Psoas muscle (tissue), 7 donors: ENCODE measurements at regions not wholly inside any gene's neighbourhood (a gene's known extent, or its start where the extent isn't known, plus 50 kb on each side); places are given as distances from the start of the nearest gene placed in this dataset.

Experiments
- ATAC-seq, 4 donors: fragments of 200-7000 bp; cut with Tn5 transposase; one replicate each; pipeline ENCODE4 v1.9.1; 2020; ENCODE audit warnings: moderate library complexity in 3 of 4, mild to moderate bottlenecking in 2 of 4
- DNase-seq, 2 donors: peaks; one replicate each; pipeline ENCODE4 v3.0.0-alpha.2; 2020
- H3K27ac ChIP-seq: fragments of 200-600 bp; one replicate; pipeline ENCODE4 v1.8.0; 2022
- H3K27me3 ChIP-seq, 3 donors: fragments of 200-600 bp in 1 of 3; one replicate each; pipeline versions ENCODE4 v1.6.1 to v1.8.0; 2013 to 2022; ENCODE audit warnings: low read length in 2 of 3, mild to moderate bottlenecking in 2 of 3, moderate library complexity in 1 of 3; ENCODE audit not compliant: insufficient read depth in 3 of 3
- H3K36me3 ChIP-seq, 2 donors: fragments of 200-600 bp in 1 of 2; one replicate each; pipeline versions ENCODE4 v1.6.1 to v1.8.0; 2013 to 2022; ENCODE audit warnings: low read depth in 1 of 2, mild to moderate bottlenecking in 1 of 2, moderate library complexity in 1 of 2; ENCODE audit not compliant: insufficient read depth in 1 of 2
- H3K4me1 ChIP-seq: fragments of 200-600 bp; one replicate; pipeline ENCODE4 v1.8.0; 2022
- H3K4me3 ChIP-seq: fragments of 200-600 bp; one replicate; pipeline ENCODE4 v1.8.0; 2022; ENCODE audit warnings: mild to moderate bottlenecking
- H3K9me3 ChIP-seq: fragments of 200-600 bp; one replicate; pipeline ENCODE4 v1.8.0; 2022
- CTCF ChIP-seq: fragments of 200-600 bp; IDR thresholded peaks from one replicate; pipeline ENCODE4 v1.8.0; 2022; ENCODE audit warnings: antibody characterized with exemption
- WGBS, 3 donors: extraction: QIAGEN DNeasy Blood & Tissue Kit; methylation state at CpG; one replicate each; pipeline versions ENCODE4 v1.1.6 to v1.1.7; 2013; 5-methylcytosine and 5-hydroxymethylcytosine counted together
- intact Hi-C, 2 donors: fragments of 100-400 bp; cut with DNase I; formaldehyde crosslinking; loops; one replicate each; pipeline versions ENCODE4 v1.11.0 to v1.14.2; 2022
- donor health status: healthy with polysubstance abuse.
- donor health status: DM: no; HTN: no; CAD: no; lungs with moderate emphysema.
- donor health status: Bipolar disorder and iron deficiency.
- donor health status: healthy.
- donor health status: DM: yes; HTN: yes; CAD: no.
- donor health status: DM: no; HTN: no; CAD: no.
- donor health status: DM: yes; HTN: yes; CAD: no.

GRCh38 chr6:50585441-50586330 is 127.6 kb upstream of the TFAP2D start:
- intact Hi-C loops: no loop called here
- DNase-seq: no peak

GRCh38 chr6:50586331-50586675 is 127.0 kb upstream of the TFAP2D start:
- no peaks in the 10 kb centered on the region for H3K4me1 ChIP-seq
- ATAC-seq (no peak), DNase-seq (no peak)
- H3K9me3 ChIP-seq: no peaks in the 10 kb centered on the region
- intact Hi-C loops: no loop called here
- H3K36me3 ChIP-seq: no peaks in the 10 kb centered on the region
- WGBS, 3 donors: 73 to 86% (median 78%) methylated on average over 2 of the region's 2 CpGs
- no peak overlapping the region for H3K27ac ChIP-seq
- H3K27me3 ChIP-seq: no peaks in the 10 kb centered on the region
- no peak for TF ChIP-seq CTCF
- no peak overlapping the region for H3K4me3 ChIP-seq

More at GRCh38 chr6:50585441-50586330, 127.6 kb upstream of the TFAP2D start:
- H3K4me1 ChIP-seq: no peaks in the 10 kb centered on the region
- H3K9me3 ChIP-seq: no peaks in the 10 kb centered on the region
- no peaks in the 10 kb centered on the region for H3K36me3 ChIP-seq
- no peaks in the 10 kb centered on the region for H3K27me3 ChIP-seq
- no peak overlapping the region for H3K4me3 ChIP-seq
- TF ChIP-seq CTCF: no peak
- H3K27ac ChIP-seq: no peak overlapping the region
- ATAC-seq: no peak
- WGBS, 3 donors: 62 to 68% (median 65%) methylated on average over 15 of the region's 15 CpGs

GRCh38 chr6:50589751-50590470 is 123.4 kb upstream of the TFAP2D start:
- ATAC-seq (no peak), DNase-seq (no peak)
- Histone ChIP-seq H3K36me3 (no peaks in the 10 kb centered on the region), H3K9me3 (no peaks in the 10 kb centered on the region), H3K4me1 (no peaks in the 10 kb centered on the region), H3K27me3 (no peaks in the 10 kb centered on the region), H3K27ac (no peak overlapping the region), H3K4me3 (no peak overlapping the region)
- intact Hi-C loops: no loop called here
- 67 to 71% (median 68%) methylated on average over 5 of the region's 5 CpGs for WGBS, 3 donors
- no peak for TF ChIP-seq CTCF

GRCh38 chr6:50591135-50591534 is 122.2 kb upstream of the TFAP2D start:
- Histone ChIP-seq H3K9me3 (no peaks in the 10 kb centered on the region), H3K4me1 (no peaks in the 10 kb centered on the region), H3K4me3 (no peak overlapping the region), H3K36me3 (no peaks in the 10 kb centered on the region), H3K27me3 (no peaks in the 10 kb centered on the region), H3K27ac (no peak overlapping the region)
- 31 to 49% (median 38%) methylated on average over 4 of the region's 4 CpGs for WGBS, 3 donors
- TF ChIP-seq CTCF: no peak
- DNase-seq (no peak), ATAC-seq (no peak)
- intact Hi-C loops: no loop called here
